ENCODE measurements at regions not wholly inside any gene's neighbourhood (a gene's known extent, or its start where the extent isn't known, plus 50 kb on each side); places are given as distances from the start of the nearest gene placed in this dataset.

GRCh38 chr12:87728931-87729593 is 300.1 kb downstream of the C12orf50 start:
- H3K79me2 ChIP-seq (ENCODE audit: control insufficient read depth, insufficient read depth, low read length): no peaks in the 10 kb centered on the region
- BruUV-seq (replicated peaks): no TSS peak
- H3K9ac ChIP-seq (replicated peaks; ENCODE audit: extremely low read depth, insufficient read depth, low read length): no peak overlapping the region
- H3K36me3 ChIP-seq (ENCODE audit: control insufficient read depth in 2 of 2, extremely low read depth in 1 of 2, insufficient read depth in 2 of 2, low read length in 2 of 2): no peaks in the 10 kb centered on the region
- no peak for DNase-seq (ENCODE audit: low read depth, low spot score)
- H3K9me3 ChIP-seq (replicated peaks; ENCODE audit: control insufficient read depth, insufficient read depth, low read length): no peaks in the 10 kb centered on the region
- ChIA-PET POLR2A (no interaction called here), CTCF (interaction anchor here (0.6 to 1.3 kb wide), 3 partner anchors 11 to 27 kb away, joined by 3 to 5 read pairs (median 3); no protein-coding TSS in a partner anchor)
- no peak overlapping the region for H3K4me3 ChIP-seq (replicated peaks in 1 of 3; ENCODE audit: insufficient read depth in 1 of 3, low read depth in 1 of 3, low read length in 3 of 3)
- no peaks in the 10 kb centered on the region for H3K4me1 ChIP-seq (ENCODE audit: control insufficient read depth, extremely low read depth, insufficient read depth, low read length)
- intact Hi-C loops (cut with micrococcal nuclease) (no loop called here), dilution Hi-C loops (cut with MboI; ENCODE audit: extremely low pct_ligation_motif_present, low sequenced_read_pairs) (no loop called here)
- no peak overlapping the region for H3K4me2 ChIP-seq (ENCODE audit: insufficient read depth, low read length)
- TF ChIP-seq POLR2AphosphoS5 (IDR thresholded peaks at IDR 0.05; ENCODE audit: insufficient read depth, low read depth, low read length) (no peak), JUN (IDR thresholded peaks at IDR 0.05; ENCODE audit: borderline replicate concordance, insufficient read depth, insufficient read length, low read depth) (no peak), MYC (IDR thresholded peaks at IDR 0.05; ENCODE audit: low read depth, low read length) (no peak), GATA2 (IDR thresholded peaks at IDR 0.05; ENCODE audit: insufficient read depth, insufficient read length, low read depth, low read length) (no peak), FOS (IDR thresholded peaks at IDR 0.05; ENCODE audit: borderline replicate concordance, insufficient read depth, low read length) (no peak), POLR2A (IDR thresholded peaks at IDR 0.05; ENCODE audit: low read depth, low read length) (no peak), CTCF (IDR thresholded peaks at IDR 0.05; ENCODE audit: extremely low read depth in 1 of 2, insufficient read depth in 1 of 2, low read depth in 1 of 2, low read length in 2 of 2) (no peak), MAX (IDR thresholded peaks at IDR 0.05; ENCODE audit: insufficient read depth, insufficient read length) (no peak), EZH2 (IDR thresholded peaks at IDR 0.05; ENCODE audit: borderline replicate concordance, low read depth, low read length, severe bottlenecking) (no peak)
- H4K20me1 ChIP-seq (replicated peaks; ENCODE audit: control insufficient read depth, extremely low read depth, insufficient read depth, low read length): no peaks in the 10 kb centered on the region
- H3K9me1 ChIP-seq (replicated peaks; ENCODE audit: control insufficient read depth, extremely low read depth, insufficient read depth, low read length): no peaks in the 10 kb centered on the region
- no peak overlapping the region for H3K27ac ChIP-seq (ENCODE audit: insufficient read depth, low read depth, low read length)
- H3K27me3 ChIP-seq (ENCODE audit: control insufficient read depth in 2 of 2, insufficient read depth in 2 of 2, low read length in 2 of 2): no peaks in the 10 kb centered on the region
- no peak overlapping the region for H2AFZ ChIP-seq (ENCODE audit: low read depth, low read length)
- FAIRE-seq: no peak

Data from endothelial cell of umbilical vein (primary cell).